ENCODE measurements at regions not wholly inside any gene's neighbourhood (a gene's known extent, or its start where the extent isn't known, plus 50 kb on each side); places are given as distances from the start of the nearest gene placed in this dataset.

GRCh38 chr9:88809355-88810161 is 181.7 kb upstream of the S1PR3 start:
- TF ChIP-seq REST (IDR thresholded peaks at IDR 0.05; ENCODE audit: insufficient read depth in 1 of 2, low read depth in 2 of 2, low read length in 2 of 2), result no peak
- TF ChIP-seq FOXP2 (optimal IDR thresholded peaks at IDR 0.05; ENCODE audit: borderline replicate concordance, extremely low read depth, extremely low read length, insufficient read depth), result no peak
- no peak for TF ChIP-seq POLR2AphosphoS5 (IDR thresholded peaks at IDR 0.05; ENCODE audit: low read depth, low read length)
- TF ChIP-seq SIN3A (IDR thresholded peaks at IDR 0.05; ENCODE audit: borderline replicate concordance, insufficient read depth, low read length), result no peak
- no peak for TF ChIP-seq TAF1 (IDR thresholded peaks at IDR 0.05; ENCODE audit: borderline replicate concordance, insufficient read depth, low read length)

GRCh38 chr9:88810826-88811225 is 180.4 kb upstream of the S1PR3 start:
- no peak for TF ChIP-seq POLR2AphosphoS5 (IDR thresholded peaks at IDR 0.05; ENCODE audit: low read depth, low read length)
- TF ChIP-seq TAF1 (IDR thresholded peaks at IDR 0.05; ENCODE audit: borderline replicate concordance, insufficient read depth, low read length), result no peak
- TF ChIP-seq REST (IDR thresholded peaks at IDR 0.05; ENCODE audit: insufficient read depth in 1 of 2, low read depth in 2 of 2, low read length in 2 of 2), result no peak
- TF ChIP-seq SIN3A (IDR thresholded peaks at IDR 0.05; ENCODE audit: borderline replicate concordance, insufficient read depth, low read length), result no peak
- no peak for TF ChIP-seq FOXP2 (optimal IDR thresholded peaks at IDR 0.05; ENCODE audit: borderline replicate concordance, extremely low read depth, extremely low read length, insufficient read depth)

- TF ChIP-seq FOXP2 (optimal IDR thresholded peaks at IDR 0.05; ENCODE audit: borderline replicate concordance, extremely low read depth, extremely low read length, insufficient read depth), result no peak
- no peak for TF ChIP-seq SIN3A (IDR thresholded peaks at IDR 0.05; ENCODE audit: borderline replicate concordance, insufficient read depth, low read length)
- no peak for TF ChIP-seq POLR2AphosphoS5 (IDR thresholded peaks at IDR 0.05; ENCODE audit: low read depth, low read length)
- no peak for TF ChIP-seq REST (IDR thresholded peaks at IDR 0.05; ENCODE audit: insufficient read depth in 1 of 2, low read depth in 2 of 2, low read length in 2 of 2)
- no peak for TF ChIP-seq TAF1 (IDR thresholded peaks at IDR 0.05; ENCODE audit: borderline replicate concordance, insufficient read depth, low read length)
Observed at GRCh38 chr9:88811511-88811910, 179.8 kb upstream of the S1PR3 start.

GRCh38 chr9:88812938-88813637 is 178.2 kb upstream of the S1PR3 start:
- no peak for TF ChIP-seq SIN3A (IDR thresholded peaks at IDR 0.05; ENCODE audit: borderline replicate concordance, insufficient read depth, low read length)
- TF ChIP-seq REST (IDR thresholded peaks at IDR 0.05; ENCODE audit: insufficient read depth in 1 of 2, low read depth in 2 of 2, low read length in 2 of 2), result no peak
- TF ChIP-seq TAF1 (IDR thresholded peaks at IDR 0.05; ENCODE audit: borderline replicate concordance, insufficient read depth, low read length), result no peak
- TF ChIP-seq POLR2AphosphoS5 (IDR thresholded peaks at IDR 0.05; ENCODE audit: low read depth, low read length), result no peak
- no peak for TF ChIP-seq FOXP2 (optimal IDR thresholded peaks at IDR 0.05; ENCODE audit: borderline replicate concordance, extremely low read depth, extremely low read length, insufficient read depth)

Data from PFSK-1 (cell line).